ENCODE measurements at regions not wholly inside any gene's neighbourhood (a gene's known extent, or its start where the extent isn't known, plus 50 kb on each side); places are given as distances from the start of the nearest gene placed in this dataset.

GRCh38 chr18:2009942-2010697, 561.2 kb downstream of the METTL4 start:
- Histone ChIP-seq H3K27ac (ENCODE audit: poor library complexity, severe bottlenecking) (no peak overlapping the region), H3K4me3 (ENCODE audit: severe bottlenecking) (no peak overlapping the region), H3K27me3 (ENCODE audit: insufficient read depth, poor library complexity, severe bottlenecking) (no peaks in the 10 kb centered on the region), H3K36me3 (ENCODE audit: low read depth) (no peaks in the 10 kb centered on the region), H3K9me3 (ENCODE audit: severe bottlenecking) (no peaks in the 10 kb centered on the region), H3K4me1 (ENCODE audit: insufficient read depth, poor library complexity, severe bottlenecking) (no peaks in the 10 kb centered on the region)
- TF ChIP-seq CTCF (IDR thresholded peaks at IDR 0.05; ENCODE audit: poor library complexity, severe bottlenecking) = no peak
- ATAC-seq (ENCODE audit: low read depth) = no peak
- DNase-seq (ENCODE audit: low spot score) = no peak

- Histone ChIP-seq H3K36me3 (ENCODE audit: low read depth) (no peaks in the 10 kb centered on the region), H3K9me3 (ENCODE audit: severe bottlenecking) (no peaks in the 10 kb centered on the region)
Observed at GRCh38 chr18:2027016-2027415, 544.3 kb downstream of the METTL4 start.

GRCh38 chr18:2027756-2028155, 543.5 kb downstream of the METTL4 start:
- TF ChIP-seq CTCF (IDR thresholded peaks at IDR 0.05; ENCODE audit: poor library complexity, severe bottlenecking) = no peak
- no peak overlapping the region for H3K4me3 ChIP-seq (ENCODE audit: severe bottlenecking)
- no peaks in the 10 kb centered on the region for H3K4me1 ChIP-seq (ENCODE audit: insufficient read depth, poor library complexity, severe bottlenecking)
- H3K27ac ChIP-seq (ENCODE audit: poor library complexity, severe bottlenecking) = no peak overlapping the region
- ATAC-seq (ENCODE audit: low read depth) (no peak), DNase-seq (ENCODE audit: low spot score) (no peak)
- H3K36me3 ChIP-seq (ENCODE audit: low read depth) = no peaks in the 10 kb centered on the region
- no peaks in the 10 kb centered on the region for H3K9me3 ChIP-seq (ENCODE audit: severe bottlenecking)
- no peaks in the 10 kb centered on the region for H3K27me3 ChIP-seq (ENCODE audit: insufficient read depth, poor library complexity, severe bottlenecking)

More at GRCh38 chr18:2027016-2027415, 544.3 kb downstream of the METTL4 start:
- H3K4me1 ChIP-seq (ENCODE audit: insufficient read depth, poor library complexity, severe bottlenecking) = no peaks in the 10 kb centered on the region
- H3K27me3 ChIP-seq (ENCODE audit: insufficient read depth, poor library complexity, severe bottlenecking) = no peaks in the 10 kb centered on the region
- ATAC-seq (ENCODE audit: low read depth) (no peak), DNase-seq (ENCODE audit: low spot score) (no peak)
- H3K27ac ChIP-seq (ENCODE audit: poor library complexity, severe bottlenecking) = no peak overlapping the region
- TF ChIP-seq CTCF (IDR thresholded peaks at IDR 0.05; ENCODE audit: poor library complexity, severe bottlenecking) = no peak
- no peak overlapping the region for H3K4me3 ChIP-seq (ENCODE audit: severe bottlenecking)

- Histone ChIP-seq H3K36me3 (ENCODE audit: low read depth) (no peaks in the 10 kb centered on the region), H3K4me1 (ENCODE audit: insufficient read depth, poor library complexity, severe bottlenecking) (no peaks in the 10 kb centered on the region), H3K27me3 (ENCODE audit: insufficient read depth, poor library complexity, severe bottlenecking) (no peaks in the 10 kb centered on the region), H3K27ac (ENCODE audit: poor library complexity, severe bottlenecking) (no peak overlapping the region), H3K4me3 (ENCODE audit: severe bottlenecking) (no peak overlapping the region), H3K9me3 (ENCODE audit: severe bottlenecking) (no peaks in the 10 kb centered on the region)
- no peak for TF ChIP-seq CTCF (IDR thresholded peaks at IDR 0.05; ENCODE audit: poor library complexity, severe bottlenecking)
- DNase-seq (ENCODE audit: low spot score) = no peak
- no peak for ATAC-seq (ENCODE audit: low read depth)
Observed at GRCh38 chr18:2028986-2029385, 542.3 kb downstream of the METTL4 start.

- Histone ChIP-seq H3K27ac (ENCODE audit: poor library complexity, severe bottlenecking) (no peak overlapping the region), H3K4me3 (ENCODE audit: severe bottlenecking) (no peak overlapping the region), H3K9me3 (ENCODE audit: severe bottlenecking) (no peaks in the 10 kb centered on the region), H3K27me3 (ENCODE audit: insufficient read depth, poor library complexity, severe bottlenecking) (no peaks in the 10 kb centered on the region), H3K36me3 (ENCODE audit: low read depth) (no peaks in the 10 kb centered on the region), H3K4me1 (ENCODE audit: insufficient read depth, poor library complexity, severe bottlenecking) (peaks cover 2% of the 10 kb centered on the region)
- ATAC-seq (ENCODE audit: low read depth) (no peak), DNase-seq (ENCODE audit: low spot score) (no peak)
- TF ChIP-seq CTCF (IDR thresholded peaks at IDR 0.05; ENCODE audit: poor library complexity, severe bottlenecking) = no peak
Observed at GRCh38 chr18:2030647-2031046, 540.7 kb downstream of the METTL4 start.
